KG1 (cell line): ENCODE measurements at regions not wholly inside any gene's neighbourhood (a gene's known extent, or its start where the extent isn't known, plus 50 kb on each side); places are given as distances from the start of the nearest gene placed in this dataset.
"Not testable (repeated sequence)": the region's sequence is repeated elsewhere in the genome, so short reads cannot be mapped to it uniquely, and the experiment has no call there.

Experiments
- DNase-seq: peaks from one replicate; lab custom pipeline; 2025; lab: John Stamatoyannopoulos, UW

- DNase-seq, result no peak
These were observed 969.6 kb upstream of the ALCAM start for GRCh38 chr3:104396974-104397669.

GRCh38 chr3:104397713-104398112, 969.0 kb upstream of the ALCAM start:
- DNase-seq, result no peak

- DNase-seq, result no peak
These were observed 963.8 kb upstream of the ALCAM start for GRCh38 chr3:104402902-104403301.

DNA sequence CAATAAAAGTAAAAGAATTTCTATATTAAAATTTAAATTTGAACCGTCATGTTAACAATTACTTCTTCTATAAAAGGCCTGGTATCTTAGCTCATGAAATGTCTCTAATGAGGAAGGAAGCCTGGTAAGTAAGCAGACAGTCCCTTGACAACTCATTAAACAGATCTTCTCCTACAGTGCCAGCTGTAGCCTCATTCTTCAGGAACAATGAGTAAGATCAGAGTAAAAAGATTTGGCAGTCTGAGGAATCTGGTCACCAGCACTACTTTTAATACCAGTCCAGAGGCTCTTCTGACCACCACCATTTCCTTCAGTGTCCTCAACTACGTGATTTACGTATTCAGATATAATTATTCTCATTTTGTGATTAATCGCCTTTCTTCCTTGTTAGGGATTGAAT, 955.0 kb upstream of the ALCAM start:
- DNase-seq, result no peak

DNA sequence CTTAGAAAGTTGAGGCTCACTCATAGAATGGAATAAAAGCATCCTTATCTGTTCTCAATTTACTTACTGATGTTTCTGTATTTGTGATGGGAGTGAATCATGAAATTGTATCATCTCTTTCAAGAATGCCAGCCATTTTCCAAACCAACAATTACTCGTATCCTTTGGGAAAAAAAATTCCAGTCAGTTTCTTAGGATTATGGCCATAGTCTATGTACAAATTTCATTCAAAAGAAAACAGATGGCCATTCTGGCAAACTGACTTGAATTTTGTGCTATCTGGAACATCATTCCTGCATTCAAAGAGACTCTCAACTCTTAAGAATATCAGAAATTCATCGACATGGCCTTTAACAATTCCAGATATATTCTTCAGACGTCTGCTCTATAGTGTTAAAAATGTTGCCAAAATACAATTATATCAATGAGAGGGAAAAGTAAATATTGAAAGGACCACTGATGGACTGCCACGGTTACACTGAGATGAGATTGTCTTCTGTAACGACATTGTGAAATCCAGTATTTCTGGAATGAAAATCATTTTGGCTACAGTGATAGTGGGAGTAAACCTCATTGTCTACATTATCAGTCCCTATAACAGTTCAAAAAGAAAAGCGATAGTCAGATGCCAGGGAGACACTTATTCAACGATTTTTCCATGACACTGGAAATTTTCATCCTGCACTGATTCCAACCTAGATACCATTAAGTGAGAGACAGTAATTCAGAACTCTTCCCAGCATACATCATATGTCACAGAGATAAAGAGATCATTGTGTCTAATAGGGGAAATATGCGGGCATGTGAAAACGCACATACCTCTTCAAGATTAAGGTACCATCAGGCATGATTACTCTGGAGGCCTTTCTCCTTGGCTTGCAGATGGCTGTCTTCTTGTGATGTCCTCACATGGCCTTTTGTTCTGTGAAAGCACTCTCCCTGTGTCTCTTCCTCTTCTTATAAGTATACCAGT, 953.8 kb upstream of the ALCAM start:
- no peak for DNase-seq

DNA sequence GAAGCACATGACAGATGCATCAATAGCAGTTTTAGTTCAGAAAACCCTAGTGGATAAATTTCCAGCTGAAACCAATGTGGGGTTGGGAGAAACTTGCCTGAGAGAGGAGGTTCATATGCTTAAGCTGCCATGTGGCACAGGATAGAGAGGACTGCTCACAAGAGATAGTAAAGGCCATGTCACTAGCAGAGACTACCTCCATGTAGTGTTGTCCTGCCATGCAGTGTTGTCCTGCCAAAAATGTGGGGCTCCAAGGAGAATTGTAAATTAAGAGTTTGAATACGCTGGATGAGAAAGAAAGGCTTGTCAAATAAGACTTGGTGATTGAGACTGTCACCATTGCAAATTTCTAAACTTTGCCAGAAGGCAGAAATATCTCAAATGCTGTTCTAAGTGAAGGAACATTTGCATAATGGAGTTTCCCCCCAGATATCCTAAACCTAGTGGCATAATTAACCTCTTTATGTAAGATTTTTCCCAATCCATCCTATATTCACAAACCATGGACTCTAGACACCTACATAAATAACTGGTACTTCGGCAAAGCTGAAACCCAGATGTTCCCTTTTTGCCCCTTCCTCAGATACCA, 938.3 kb upstream of the ALCAM start:
- no peak for DNase-seq

DNA sequence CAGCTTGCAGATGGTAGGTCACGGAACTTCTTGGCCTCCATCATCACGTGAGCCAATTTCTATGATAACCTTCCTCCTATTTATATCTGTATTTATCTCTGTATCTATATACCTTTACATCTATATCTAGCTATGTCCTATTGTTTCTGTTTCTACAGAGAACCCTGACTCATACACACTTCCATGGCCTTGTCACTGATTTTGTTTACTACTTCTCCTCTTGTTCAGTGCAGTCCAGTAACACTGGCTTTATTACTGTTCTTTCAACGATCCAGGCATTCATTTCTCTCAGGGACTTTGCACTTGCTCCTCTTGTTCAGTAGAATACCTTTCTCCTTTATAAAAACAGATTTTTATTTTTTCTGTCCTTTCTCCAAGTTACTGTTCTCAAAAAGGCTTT, 937.0 kb upstream of the ALCAM start:
- no peak for DNase-seq

- DNase-seq, result no peak
These were observed 930.2 kb upstream of the ALCAM start for GRCh38 chr3:104436506-104436905.

- no peak for DNase-seq
These were observed 929.5 kb upstream of the ALCAM start for GRCh38 chr3:104437131-104437750.

DNA sequence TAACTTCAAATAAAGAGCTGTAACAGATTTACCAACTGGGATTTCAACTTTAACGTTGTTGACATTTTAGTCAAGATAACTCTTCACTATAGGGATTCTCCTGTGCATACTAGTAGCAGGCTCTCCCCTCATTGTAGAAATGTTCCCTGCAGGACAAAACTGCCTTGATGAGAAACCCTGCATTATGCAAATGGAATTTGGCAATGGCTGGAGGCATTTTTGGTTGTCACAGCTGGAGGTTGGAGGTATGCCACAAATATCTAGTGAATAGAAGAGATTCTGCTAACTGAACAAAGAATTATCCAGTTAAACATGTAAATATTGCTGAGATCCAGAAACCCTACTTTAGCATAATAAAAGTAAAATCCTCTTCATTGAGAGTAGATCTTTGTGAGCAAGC, 928.8 kb upstream of the ALCAM start:
- DNase-seq, result no peak

GRCh38 chr3:104438706-104439105, 928.0 kb upstream of the ALCAM start:
- no peak for DNase-seq

- DNase-seq, result not testable (repeated sequence)
These were observed 921.3 kb upstream of the ALCAM start for GRCh38 chr3:104445252-104445919.

DNA sequence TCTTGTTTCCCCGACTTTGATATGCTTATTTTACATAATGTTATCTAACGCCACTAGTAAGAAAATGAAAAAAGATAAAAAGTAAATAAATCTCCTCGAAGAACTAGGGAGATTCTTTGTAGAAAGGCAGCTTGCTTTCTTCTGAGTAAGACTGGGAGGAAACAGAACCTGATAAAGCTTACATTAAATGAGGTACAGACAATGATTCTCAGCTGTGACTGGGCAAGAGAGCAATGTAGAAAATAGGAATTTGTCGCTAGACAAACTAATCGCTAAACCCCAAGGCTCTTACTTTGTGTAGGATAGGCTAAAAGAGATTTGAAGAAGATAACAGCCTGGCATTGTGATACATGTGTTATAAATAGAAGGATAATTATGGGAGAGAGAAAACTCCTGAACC, 919.0 kb upstream of the ALCAM start:
- no peak for DNase-seq

- no peak for DNase-seq
These were observed 914.0 kb upstream of the ALCAM start for GRCh38 chr3:104452697-104453096.

DNA sequence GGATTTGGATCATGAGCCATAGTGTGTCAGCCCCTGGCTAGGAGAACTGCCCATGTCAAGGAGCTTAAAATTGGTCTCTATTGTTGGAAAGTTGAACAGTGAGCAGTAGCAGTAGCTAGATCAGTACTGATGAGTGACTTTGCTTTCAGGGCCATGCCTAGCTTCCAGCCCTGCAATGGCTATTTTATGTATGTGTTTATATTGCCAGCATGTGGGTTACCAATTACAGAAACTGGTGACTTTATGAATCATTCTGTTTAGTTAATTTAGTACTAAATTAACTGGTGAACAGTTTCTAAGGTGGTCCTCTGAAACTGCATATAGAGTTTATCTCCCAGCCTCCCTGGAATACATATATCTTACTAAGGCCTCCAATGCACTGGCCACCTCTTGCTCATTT, 908.1 kb upstream of the ALCAM start:
- no peak for DNase-seq

DNA sequence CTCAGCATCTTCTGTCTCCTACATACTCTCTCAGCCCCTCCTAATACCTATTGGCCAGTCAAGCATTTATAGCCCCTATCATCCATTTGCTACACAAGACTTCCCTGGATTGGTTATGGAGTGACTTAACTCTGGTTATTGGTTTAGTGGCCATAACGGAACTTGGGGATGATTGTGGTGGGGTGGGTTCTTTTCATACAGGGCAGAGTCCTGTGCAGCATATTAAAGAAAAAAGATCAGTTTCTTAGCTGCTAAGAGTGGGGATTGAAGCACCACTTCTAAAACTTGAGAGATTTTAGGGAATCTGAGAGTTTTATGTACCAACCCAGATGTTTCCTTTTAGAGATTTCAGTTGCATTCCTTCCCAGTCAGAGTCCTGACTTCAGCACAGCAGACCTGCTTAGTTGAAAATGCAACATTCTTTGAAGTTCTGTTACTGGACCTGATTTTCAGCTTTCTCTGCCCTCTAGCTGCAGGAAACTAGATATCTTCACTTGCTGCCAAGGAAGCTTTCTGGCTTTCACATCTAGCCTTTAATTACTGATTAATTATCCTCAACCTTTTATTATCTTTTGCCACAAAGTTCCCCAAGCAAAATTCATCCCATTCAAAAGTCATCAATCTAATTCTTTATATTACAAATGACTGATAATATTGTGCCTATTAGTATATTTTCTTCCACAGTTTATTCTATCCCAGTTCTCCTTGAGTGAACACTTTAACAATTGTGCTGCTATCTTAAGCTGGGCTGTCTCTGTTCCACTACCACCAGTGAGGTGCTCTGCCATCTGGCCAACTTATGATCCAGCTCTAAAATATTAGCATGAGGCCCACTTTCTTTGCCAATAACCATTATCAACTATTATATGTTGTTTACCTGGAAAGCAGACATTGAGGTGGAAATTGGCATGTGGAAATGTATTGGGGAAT, 906.0 kb upstream of the ALCAM start:
- no peak for DNase-seq

- DNase-seq, result no peak
These were observed 905.3 kb upstream of the ALCAM start for GRCh38 chr3:104461431-104461830.

DNA sequence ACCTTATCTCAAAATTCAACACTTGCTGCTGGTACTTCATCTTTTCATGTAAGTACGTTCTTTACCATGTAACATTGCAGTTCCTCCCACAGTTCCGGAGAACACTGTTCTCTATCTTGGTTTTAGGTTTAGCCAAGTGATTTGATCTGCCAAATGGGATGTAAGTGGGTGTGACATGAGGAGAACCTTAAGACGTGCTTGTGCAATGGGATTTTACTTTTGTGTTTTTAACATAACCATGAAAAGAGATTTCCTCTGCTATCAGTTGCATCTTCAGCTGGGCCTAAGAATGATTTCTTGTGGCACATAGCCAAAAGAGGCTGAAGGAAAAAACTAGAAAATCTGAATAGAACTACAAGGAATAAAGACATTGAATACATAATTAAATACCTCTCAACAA, 894.5 kb upstream of the ALCAM start:
- no peak for DNase-seq

GRCh38 chr3:104474011-104474410, 892.7 kb upstream of the ALCAM start:
- no peak for DNase-seq

- DNase-seq, result no peak
These were observed 863.7 kb upstream of the ALCAM start for GRCh38 chr3:104503022-104503421.
